ENCODE measurements at regions not wholly inside any gene's neighbourhood (a gene's known extent, or its start where the extent isn't known, plus 50 kb on each side); places are given as distances from the start of the nearest gene placed in this dataset.

- TF ChIP-seq POLR2AphosphoS5 (IDR thresholded peaks at IDR 0.05; ENCODE audit: low read depth, low read length) (no peak), POLR2A (IDR thresholded peaks at IDR 0.05; ENCODE audit: low read depth, low read length) (no peak), TAF1 (IDR thresholded peaks at IDR 0.05; ENCODE audit: low read depth, low read length) (no peak)
Observed at GRCh38 chr3:26291840-26292239, 330.7 kb upstream of the LRRC3B start.

All from GM12891 (cell line).